GOT3 (cell line): ENCODE measurements at regions not wholly inside any gene's neighbourhood (a gene's known extent, or its start where the extent isn't known, plus 50 kb on each side); places are given as distances from the start of the nearest gene placed in this dataset.
"Not testable (repeated sequence)": the region's sequence is repeated elsewhere in the genome, so short reads cannot be mapped to it uniquely, and the experiment has no call there.

Experiments
- DNase-seq: peaks from one replicate; lab custom pipeline; 2025; ENCODE audit warnings: mixed read lengths; lab: John Stamatoyannopoulos, UW

DNA sequence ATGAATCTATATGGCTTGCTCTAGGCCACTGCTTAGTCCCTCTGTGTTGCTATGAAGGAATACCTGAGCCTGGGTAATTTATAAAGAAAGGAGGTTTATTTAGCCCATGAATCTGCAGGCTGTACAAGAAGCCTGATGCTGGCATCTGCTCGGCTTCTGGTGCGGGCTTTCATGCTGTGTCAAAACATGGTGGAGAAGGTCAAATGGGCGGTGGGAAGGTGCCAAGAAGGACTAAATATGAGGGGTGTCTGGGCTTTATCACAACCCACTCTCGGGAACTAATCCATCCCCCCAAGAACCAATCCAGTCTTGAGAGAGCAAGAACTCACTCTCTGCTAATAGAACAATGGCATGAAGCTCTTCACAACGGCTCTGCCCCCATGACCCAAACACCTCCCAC is 481.6 kb downstream of the EIPR1 start:
- no peak for DNase-seq

DNA sequence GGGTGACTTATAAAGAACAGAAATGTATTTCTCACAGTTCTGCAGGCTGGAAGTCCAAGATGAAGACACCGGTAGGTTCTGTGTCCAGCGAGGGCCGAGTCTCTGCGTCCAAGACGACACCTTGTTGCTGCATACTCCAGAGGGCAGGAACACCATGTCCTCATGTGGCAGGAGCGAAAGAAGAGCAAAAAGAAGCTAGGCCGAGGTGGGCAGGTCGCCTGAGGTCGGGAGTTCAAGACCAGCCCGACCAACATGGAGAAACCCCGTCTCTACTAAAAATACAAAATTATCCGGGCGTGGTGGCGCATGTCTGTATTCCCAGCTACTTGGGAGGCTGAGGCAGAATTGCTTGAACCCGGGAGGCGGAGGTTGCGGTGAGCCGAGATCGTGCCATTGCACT is 483.6 kb downstream of the EIPR1 start:
- DNase-seq, result not testable (repeated sequence)

DNA sequence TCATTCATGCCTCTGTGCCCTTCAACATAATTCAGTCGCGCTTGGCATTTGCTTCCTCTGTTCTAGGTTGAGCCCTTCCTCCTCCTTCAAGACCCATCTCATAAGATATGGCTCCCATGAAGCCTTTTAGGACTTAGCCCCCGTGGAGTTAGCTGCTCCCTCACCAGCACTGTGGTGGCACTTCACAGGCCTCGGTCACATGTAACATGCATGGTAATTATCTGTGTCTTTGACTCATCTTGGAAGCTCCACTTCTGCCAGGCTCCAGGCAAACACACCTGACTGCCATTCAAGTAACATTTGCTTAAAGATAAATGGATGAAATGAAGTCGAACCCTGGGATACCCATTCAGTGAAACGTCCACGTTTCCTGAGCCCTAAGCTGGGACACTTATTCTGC is 484.7 kb downstream of the EIPR1 start:
- no peak for DNase-seq

DNA sequence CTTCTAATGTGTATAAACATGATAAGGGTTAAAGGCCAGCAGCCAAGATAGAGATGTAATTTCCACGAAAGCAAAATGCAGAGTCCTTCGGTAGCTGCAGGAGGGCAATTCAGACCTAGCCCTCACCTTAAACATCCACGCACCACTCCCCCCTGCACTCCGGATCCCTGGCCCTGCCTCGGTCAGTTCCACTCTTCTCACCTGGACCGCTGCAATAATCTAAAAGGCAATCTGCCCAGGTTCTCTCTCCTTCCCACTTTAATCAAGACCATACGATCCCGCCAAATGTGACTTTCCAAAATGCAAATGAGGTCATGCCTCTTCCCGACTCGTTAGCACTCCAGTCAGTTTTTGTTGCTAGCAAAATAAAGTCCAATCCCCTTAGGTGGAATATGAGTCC is 485.2 kb downstream of the EIPR1 start:
- DNase-seq, result no peak

DNA sequence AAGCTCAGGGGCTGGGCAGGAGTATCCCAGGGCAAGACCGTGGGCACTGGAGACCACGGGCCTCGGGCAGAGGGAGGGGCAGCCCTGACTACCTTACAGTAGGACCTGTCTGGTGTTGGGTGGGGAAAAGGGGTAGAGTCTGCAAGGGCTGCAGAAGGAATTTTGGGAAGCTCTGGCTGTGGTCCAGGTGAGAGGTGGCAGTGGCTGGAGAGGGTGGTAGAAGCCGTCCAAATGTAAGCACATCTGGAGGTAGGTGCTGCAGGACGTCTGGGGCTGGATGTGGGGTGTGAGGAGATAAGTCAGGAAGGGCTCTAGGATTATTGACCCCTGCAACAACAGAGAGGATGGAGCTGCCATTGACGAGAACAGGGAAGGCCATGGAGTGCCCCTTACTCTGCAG is 486.7 kb downstream of the EIPR1 start:
- DNase-seq, result no peak

DNA sequence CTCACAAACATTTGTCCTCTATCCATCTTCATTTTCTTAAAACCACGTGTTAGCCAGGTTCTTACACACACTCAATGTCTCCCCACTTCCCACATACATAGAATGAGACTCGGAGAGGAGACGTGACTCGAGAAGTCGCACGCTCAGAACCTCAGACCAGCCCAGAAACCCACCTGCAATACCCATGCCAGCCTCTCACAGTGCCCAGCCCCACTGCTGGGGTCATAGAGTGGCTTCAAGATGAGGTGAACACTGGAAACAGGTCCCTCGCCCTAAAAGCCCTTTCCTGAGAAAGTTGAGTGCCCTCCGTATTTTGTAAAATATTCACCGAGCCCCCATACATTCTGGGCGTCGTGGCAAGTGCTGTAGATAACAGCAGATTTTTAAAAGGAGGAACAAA is 487.4 kb downstream of the EIPR1 start:
- no peak for DNase-seq

DNA sequence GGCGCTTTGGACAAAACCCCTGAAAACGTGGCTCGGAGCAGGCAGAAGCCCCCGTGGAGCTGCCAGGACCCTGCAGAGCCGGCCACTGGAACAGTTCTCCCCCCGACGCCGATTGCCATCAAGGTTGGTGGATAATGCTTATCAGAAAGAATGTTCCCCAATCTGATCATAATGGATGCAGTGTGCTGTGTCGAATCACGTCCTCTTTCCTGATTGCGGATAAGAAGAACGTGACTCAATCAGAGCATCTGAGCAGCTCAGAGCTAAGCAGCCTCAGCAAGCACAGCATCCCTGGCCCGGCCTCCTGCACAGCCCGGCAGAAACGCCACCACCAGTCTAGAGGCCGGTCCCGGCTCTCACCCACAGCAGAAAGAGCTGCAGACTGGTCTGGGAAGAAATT is 488.0 kb downstream of the EIPR1 start:
- no peak for DNase-seq

DNA sequence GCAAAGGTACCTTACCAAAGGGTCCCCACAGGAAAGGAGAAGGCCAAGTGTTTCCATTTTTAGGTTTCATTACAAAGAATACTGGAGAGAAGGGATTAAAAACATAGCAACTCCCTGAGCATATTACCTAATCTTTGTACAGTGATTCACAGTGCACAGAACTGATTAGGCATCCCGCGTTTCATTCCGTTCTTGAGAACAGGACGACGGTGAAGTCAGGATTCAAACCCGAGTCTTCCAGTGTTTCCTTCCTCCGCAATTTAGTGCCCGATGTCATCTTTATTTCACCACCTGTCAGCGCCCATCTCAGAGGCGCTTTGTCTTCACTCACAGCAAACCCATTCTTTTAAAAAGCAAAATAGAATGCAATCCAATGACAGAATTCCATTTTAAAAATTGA is 488.5 kb downstream of the EIPR1 start:
- no peak for DNase-seq

DNA sequence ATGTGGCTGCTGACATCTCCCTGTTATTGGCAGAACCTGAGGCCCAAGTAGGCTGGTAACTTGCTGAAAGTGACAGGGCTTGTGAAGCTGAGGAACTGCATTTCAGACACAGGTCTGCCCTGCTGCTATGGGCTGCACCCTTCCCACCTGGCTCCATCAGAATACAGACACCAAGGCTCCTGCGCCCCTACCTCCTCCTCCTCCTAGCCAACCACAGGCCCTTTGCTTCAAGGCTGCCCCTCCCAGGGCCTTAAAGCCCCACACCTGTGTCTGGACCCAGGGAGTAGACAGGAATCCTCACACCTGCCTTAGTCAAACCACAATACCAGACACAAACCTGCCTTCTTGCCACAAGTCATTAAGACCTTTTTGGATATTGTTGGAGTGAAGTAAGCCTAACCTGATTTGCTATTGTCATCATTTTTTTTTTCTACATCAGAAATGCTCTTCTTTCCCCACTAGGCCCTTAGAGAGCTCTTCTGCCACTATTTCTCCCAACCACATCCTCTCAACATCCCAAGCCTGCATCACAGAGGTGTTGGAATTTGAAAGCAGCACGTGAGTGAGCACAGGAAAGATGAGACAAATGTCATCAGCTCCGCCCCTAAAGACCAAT is 489.7 kb downstream of the EIPR1 start:
- DNase-seq, result no peak

DNA sequence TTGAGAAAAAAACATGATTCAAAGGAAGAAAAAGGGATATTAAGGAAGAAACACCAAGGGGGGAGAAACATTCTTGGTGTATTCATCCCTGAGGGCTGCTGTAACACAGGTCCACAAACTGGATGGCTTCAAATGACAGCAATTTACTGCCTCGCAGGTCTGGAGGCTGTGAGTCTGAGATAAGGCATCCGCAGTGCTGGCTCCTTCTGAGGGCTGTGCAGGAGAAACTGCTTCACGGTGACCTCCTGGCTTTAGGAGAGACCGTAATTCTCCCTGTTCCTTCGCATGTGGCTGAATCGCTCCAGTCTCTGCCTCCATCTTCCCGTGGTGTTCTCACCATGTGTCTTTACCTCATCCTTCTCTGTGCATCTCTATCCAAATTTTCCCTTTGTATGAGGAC is 490.7 kb downstream of the EIPR1 start:
- no peak for DNase-seq

DNA sequence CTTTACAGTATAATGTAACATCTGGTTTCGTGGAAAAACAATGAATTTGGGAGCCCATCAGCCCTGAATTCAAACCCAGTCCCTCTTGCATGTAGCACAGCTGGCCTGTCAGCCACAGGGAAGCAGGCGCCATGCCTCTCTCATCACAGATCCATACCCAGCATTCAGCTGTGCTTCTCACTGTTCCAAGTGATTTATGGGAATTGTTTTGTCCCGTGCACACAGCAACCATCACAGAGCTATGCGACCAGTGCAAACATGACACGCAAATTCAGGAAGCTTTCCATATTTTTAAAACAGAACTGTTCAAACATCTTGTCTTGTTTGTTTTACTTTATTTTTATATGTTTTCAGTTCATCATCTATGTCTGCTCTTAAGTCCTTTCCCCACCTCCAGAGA is 496.1 kb downstream of the EIPR1 start:
- DNase-seq, result no peak

DNA sequence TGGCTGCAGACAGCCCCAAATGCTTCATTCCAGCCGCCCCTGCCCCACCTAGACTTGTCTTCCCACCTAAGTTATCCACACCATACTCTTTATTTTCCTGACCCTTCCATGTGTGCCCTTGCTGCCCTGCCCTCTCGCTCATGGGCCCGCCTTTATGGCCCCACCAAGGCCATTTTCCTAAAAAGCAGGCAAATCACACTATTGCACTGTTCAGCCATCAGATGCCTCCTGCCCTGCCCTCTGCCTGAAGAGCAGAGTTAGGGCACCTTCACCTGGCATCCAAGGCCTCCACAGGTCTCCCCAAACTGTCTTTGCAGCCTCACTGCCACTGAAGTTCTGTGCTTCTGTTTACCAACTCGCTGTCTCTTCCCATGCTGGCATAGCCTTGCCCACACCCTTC is 496.7 kb downstream of the EIPR1 start:
- no peak for DNase-seq

DNA sequence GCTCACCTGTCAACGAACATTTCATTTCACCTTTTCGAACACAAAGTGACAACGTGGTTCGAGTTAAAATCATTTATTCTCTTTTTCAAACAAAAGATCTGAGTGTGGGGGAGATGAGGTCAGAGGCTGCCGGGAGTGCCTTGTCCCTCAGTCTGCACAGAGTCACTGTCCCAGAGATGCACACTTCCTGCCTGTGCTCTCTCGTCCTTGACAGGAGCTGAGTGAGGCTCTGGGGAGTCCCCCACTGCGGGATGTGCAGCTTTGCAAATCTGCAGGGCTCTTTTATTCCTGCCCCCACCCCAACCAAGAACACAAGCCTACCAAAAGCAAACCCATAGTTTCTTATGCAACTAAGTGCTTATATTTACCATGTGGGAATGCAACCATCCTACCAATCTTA is 497.8 kb downstream of the EIPR1 start:
- DNase-seq, result no peak

DNA sequence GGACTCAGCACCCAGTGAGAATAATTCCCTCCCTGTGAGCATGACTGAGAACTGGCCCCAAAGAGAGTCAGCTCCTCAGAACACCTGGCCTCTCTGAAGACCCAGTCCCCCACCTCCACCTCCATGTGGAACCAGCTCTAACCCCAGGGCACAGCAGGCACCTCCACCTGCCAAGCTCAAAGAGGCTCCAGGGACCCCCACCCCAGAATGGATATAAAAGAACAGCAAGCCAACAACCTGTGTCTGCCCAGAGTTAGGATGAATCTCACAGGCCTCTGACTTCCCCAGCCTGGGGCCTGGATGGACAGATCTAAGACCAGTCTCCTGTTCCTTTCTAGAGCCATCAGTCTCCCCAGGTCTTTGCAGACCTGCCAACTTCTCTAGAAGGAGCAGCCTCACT is 498.5 kb downstream of the EIPR1 start:
- no peak for DNase-seq

DNA sequence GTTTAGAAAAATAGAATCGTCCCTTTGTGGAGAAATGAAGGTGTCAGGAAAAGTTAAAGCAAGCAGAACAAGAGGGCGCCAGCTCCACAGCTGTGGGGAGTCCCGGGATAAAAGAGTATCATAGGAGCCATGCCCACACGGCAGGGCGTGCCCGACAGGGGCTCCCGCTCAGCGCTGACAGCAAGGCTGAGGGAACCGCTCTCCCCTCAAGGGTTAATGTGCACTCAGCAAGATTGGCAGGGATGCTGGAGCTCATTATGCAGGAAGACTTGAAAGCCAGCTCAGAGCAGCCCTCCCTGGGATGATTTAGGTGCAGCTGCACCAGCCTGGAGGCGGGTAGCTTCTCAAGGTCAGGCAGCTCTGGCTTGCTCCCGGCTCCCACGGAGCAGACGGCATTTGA is 500.2 kb downstream of the EIPR1 start:
- DNase-seq, result no peak

DNA sequence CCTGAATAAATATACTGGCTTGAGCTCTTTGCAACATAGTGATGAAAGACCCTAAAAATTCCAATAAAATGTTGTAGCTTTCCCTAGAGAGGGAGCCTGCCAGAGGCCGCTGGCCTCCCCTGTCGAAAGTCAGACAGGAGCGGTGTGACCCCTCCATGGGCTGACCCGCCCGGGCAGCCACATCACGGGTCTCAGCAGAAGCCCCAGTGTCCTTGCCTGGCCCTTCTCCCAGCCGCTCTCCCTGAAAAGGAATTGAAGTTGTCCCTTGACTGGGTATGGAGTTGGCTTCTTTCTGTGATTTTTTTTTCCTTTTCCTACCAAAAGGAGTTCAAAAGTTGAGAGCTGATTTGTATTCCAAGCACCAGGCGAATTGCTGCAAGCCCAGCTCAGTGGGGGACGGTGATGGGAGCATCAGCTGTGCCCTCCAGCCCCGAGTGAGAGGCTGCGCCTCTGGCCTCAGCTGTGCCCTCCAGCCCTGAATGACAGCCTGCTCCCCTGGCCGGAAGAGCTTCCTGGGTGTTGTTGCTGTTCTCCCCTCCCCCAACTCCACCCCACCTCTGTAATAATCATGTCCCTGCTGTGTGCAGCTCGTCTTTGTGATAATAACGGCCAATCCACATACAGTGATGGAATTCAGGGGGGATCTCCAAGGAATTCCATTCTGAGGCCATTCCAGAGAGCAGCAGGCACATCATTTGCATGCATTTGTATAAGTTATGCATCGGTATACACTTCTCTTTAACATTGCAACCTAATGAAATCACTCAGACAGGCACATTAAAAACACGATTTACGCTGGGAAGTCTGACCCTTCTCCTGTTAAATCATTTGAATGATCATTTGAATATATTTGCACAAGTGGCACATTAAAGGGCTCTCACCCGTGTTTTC is 501.0 kb downstream of the EIPR1 start:
- DNase-seq, result no peak

DNA sequence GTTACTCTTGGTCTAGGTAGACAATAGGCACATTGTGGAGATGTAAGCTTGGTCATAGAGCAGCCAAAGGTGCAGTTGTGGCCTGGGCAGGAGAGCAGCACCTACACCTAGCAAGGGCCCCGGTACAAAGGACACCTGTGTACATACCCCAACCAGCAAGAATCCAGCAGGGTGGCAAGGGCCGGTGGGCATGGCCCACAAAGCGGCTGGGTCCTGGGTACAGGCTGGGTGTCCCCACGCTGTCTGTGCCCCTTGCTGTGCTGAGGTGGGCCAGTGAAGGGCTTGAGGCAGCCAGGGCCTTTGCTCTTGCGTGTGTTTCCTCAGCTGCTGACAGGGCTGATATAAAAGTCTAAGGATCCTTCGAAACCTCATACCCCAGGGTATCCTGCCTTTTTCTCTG is 501.8 kb downstream of the EIPR1 start:
- DNase-seq, result no peak

DNA sequence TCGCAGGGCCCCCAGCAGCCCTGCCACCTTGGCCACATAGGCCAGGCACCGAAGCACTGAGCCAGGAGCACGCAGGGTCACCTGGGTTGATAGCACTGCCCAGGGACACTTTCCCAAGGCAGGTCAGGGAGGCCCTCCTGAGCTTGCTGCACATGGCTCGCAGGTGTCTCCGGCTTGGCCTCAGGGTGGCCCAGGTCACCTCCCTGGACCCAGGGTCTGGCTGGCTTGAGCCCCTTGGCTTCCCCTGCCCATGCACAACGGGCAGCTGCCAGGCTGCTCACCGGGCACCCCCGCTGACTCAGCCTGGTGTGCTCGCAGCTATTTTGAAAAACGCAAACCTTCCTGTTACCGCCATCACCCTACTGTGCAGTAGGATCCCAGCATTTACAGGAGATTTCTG is 502.3 kb downstream of the EIPR1 start:
- DNase-seq, result no peak

DNA sequence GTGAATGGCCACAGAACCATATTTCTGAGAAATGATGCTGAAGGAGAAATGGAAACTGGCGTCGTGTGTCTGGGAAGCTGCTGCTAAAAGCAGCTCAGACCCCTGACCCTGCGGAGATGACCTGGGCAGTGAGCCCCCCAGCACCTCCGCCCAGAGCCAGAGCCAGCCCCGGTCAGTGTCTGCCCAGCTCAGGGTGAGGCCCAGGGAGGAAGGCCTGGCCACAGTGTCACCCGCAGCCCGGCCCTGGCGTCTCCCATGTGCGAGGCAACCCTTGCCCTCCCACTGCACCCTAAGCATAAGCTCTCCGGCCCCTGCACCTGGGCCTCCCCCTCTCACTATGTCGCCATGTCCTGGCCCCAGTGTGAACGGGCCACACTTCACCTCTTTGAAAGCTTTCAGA is 502.8 kb downstream of the EIPR1 start:
- no peak for DNase-seq

DNA sequence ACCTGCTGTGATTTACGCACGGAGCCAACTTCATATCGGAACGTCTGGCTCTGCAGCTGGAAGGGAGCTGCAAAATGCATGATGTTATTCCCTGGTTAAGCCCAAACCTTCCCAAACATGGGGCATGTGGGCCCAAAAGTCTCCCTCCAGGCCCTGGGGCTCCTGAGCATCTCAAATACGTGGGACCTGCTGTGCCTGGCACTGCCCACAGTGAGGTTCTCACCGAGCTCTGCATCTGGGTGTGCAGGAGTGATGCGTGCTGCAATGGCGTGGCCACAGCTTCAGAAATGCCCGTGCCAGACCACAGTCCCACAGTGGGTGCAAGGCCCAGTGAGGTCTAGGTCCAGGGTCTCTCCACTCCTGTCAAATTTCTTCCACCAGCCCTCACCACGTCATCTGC is 503.3 kb downstream of the EIPR1 start:
- DNase-seq, result no peak

DNA sequence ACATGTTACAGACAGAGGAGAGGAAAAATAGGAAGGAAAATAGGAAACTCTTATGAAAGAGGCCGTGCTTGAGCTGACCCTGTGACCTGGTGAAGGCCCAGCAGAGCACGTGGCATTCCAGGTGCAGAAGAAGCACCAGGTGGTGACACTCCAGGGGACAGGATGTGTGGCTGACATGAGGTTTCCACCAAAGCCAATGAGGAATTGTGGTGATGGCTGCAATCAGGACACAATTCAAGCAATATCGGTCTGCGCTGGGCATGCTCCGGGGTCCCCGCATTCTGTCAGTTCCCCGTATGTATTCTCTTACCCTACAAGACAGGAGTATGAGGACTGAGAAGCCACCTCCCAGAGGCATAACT is 504.2 kb downstream of the EIPR1 start:
- DNase-seq, result no peak

DNA sequence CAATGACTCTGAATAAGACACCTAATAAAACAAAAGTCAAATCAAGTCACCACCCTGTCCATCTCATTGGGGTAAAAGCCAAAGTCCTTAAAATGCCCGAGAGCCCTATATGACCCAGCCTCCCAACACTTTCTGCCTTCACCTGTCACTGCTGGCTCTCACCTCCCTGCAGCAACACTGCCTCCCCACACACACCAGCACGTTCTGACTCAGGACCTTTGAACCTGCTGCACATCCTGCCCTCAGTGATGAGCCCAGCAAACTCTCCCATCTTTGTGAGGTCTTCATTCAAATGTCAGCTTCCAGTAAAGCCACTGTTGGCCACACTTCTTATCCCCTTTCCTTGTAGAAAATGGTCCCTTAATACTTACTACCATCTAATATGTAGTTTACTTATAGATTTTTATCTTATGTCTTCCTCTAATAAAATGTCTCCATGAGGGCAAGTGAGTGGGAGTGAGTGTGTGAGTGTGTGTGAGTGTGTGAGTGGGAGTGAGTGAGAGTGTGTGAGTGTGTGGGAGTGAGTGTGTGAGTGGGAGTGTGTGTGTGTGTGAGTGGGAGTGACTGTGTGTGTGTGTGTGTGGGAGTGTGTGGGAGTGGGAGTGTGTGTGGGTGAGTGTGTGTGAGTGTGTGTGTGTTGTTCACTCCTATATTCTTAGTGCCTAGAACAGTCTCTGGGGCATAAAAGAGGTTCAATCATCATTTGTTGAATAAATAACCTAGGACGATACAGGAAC is 504.7 kb downstream of the EIPR1 start:
- no peak for DNase-seq

DNA sequence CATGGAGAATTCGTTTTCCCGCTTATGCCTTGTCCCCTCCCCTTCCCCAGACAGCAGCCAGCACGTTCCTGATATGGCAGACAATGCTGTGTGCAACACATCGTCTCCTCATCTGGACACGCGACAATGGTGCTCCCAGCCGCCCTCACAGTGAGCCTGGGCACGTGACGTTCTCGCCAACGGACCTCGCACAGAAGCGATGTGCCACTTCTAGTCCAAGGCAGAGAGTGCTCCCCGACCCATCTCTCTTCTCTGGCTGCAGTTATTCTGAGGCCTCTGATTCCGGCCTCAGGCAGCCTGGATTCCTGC is 505.4 kb downstream of the EIPR1 start:
- no peak for DNase-seq
